Activated T-cell treated with anti-CD3 and anti-CD28 coated beads for 4 hours (primary cell): ENCODE measurements at regions not wholly inside any gene's neighbourhood (a gene's known extent, or its start where the extent isn't known, plus 50 kb on each side); places are given as distances from the start of the nearest gene placed in this dataset.

Source experiments
- DNase-seq: peaks from one replicate; pipeline ENCODE4 v3.0.0-alpha.2; 2020

GRCh38 chr2:238985931-238986446 is 138.1 kb downstream of the TWIST2 start:
- no peak for DNase-seq

GRCh38 chr2:238986491-238987351 is 138.8 kb downstream of the TWIST2 start:
- no peak for DNase-seq

- no peak for DNase-seq
Measured at GRCh38 chr2:238987352-238987981, 139.6 kb downstream of the TWIST2 start.

- DNase-seq = no peak
Measured at GRCh38 chr2:238988105-238988504, 140.2 kb downstream of the TWIST2 start.

GRCh38 chr2:238988752-238989151 is 140.9 kb downstream of the TWIST2 start:
- no peak for DNase-seq

GRCh38 chr2:238989484-238989883 is 141.6 kb downstream of the TWIST2 start:
- DNase-seq = no peak

GRCh38 chr2:238994432-238994831 is 146.5 kb downstream of the TWIST2 start:
- DNase-seq = no peak

GRCh38 chr2:238994876-238995275 is 147.0 kb downstream of the TWIST2 start:
- no peak for DNase-seq

- DNase-seq = no peak
Measured at GRCh38 chr2:238995634-238996033, 147.7 kb downstream of the TWIST2 start.

- DNase-seq = no peak
Measured at GRCh38 chr2:238996331-238997136, 148.6 kb downstream of the TWIST2 start.

GRCh38 chr2:238997137-238997390 is 149.2 kb downstream of the TWIST2 start:
- no peak for DNase-seq

GRCh38 chr2:238997684-238998083 is 149.8 kb downstream of the TWIST2 start:
- DNase-seq = no peak
